CD4-positive, alpha-beta memory T cell (primary cell): ENCODE measurements at regions not wholly inside any gene's neighbourhood (a gene's known extent, or its start where the extent isn't known, plus 50 kb on each side); places are given as distances from the start of the nearest gene placed in this dataset.
"Not testable (repeated sequence)": the region's sequence is repeated elsewhere in the genome, so short reads cannot be mapped to it uniquely, and the experiment has no call there.

Experiments
- CTCF ChIA-PET: fragments of 350-600 bp; sonication (Branson Sonifier 250); formaldehyde crosslinking; loops from one replicate; lab custom pipeline; 2021; ENCODE audit warnings: inconsistent platforms; ENCODE audit not compliant: partially characterized antibody; lab: Charles Lee
- POLR2A ChIA-PET: fragments of 350-600 bp; sonication (Branson Sonifier 250); formaldehyde crosslinking; loops from one replicate; lab custom pipeline; 2021; ENCODE audit not compliant: partially characterized antibody; lab: Charles Lee
- DNase-seq, 5 donors: peaks; one replicate each; pipeline versions ENCODE4 v3.0.0 to v3.0.0-alpha.2; 2020 to 2022; ENCODE audit warnings: mixed read lengths in 1 of 5
- H3K27ac ChIP-seq: one replicate; pipeline ENCODE4 v1.7.0; 2013; ENCODE audit warnings: low read depth, low read length
- H3K27me3 ChIP-seq: 2 replicates; pipeline ENCODE4 v1.7.0; 2013; ENCODE audit warnings: mild to moderate bottlenecking, low read length, moderate library complexity; ENCODE audit not compliant: insufficient read depth
- H3K36me3 ChIP-seq: 2 replicates; pipeline ENCODE4 v1.7.0; 2013; ENCODE audit warnings: mild to moderate bottlenecking, low read length, moderate library complexity; ENCODE audit not compliant: insufficient read depth
- H3K4me1 ChIP-seq: 2 replicates; pipeline ENCODE4 v1.7.0; 2013; ENCODE audit warnings: mild to moderate bottlenecking, low read length, moderate library complexity; ENCODE audit not compliant: insufficient read depth
- H3K4me3 ChIP-seq, 2 donors: one replicate each; pipeline ENCODE4 v1.7.0; 2013; ENCODE audit warnings: low read length in 2 of 2, mild to moderate bottlenecking in 1 of 2
- H3K9me3 ChIP-seq, 2 donors: one replicate each; pipeline ENCODE4 v1.7.0; 2013; ENCODE audit warnings: low read length in 2 of 2, control low read depth in 1 of 2; ENCODE audit not compliant: control insufficient read depth in 1 of 2
- H3K27ac Mint-ChIP-seq, 7 donors: one replicate each; pipeline ENCODE4 v1.8.0; 2020 to 2021; ENCODE audit warnings: mixed read lengths in 7 of 7, mild to moderate bottlenecking in 6 of 7, inconsistent platforms in 3 of 7, moderate library complexity in 3 of 7
- H3K27me3 Mint-ChIP-seq, 2 donors: one replicate each; pipeline ENCODE4 v1.8.0; 2020 to 2021; ENCODE audit warnings: mixed read lengths in 2 of 2
- H3K36me3 Mint-ChIP-seq, 2 donors: one replicate each; pipeline ENCODE4 v1.8.0; 2020 to 2021; ENCODE audit warnings: mixed read lengths in 2 of 2, inconsistent platforms in 1 of 2, mild to moderate bottlenecking in 1 of 2
- H3K4me1 Mint-ChIP-seq, 4 donors: one replicate each; pipeline ENCODE4 v1.8.0; 2020 to 2021; ENCODE audit warnings: mixed read lengths in 4 of 4, mild to moderate bottlenecking in 1 of 4
- H3K4me3 Mint-ChIP-seq, 8 donors: one replicate each; pipeline ENCODE4 v1.8.0; 2020 to 2021; ENCODE audit warnings: mixed read lengths in 8 of 8, mild to moderate bottlenecking in 7 of 8, moderate library complexity in 6 of 8, inconsistent platforms in 3 of 8
- H3K9me3 Mint-ChIP-seq, 8 donors: one replicate each; pipeline ENCODE4 v1.8.0; 2020 to 2021; ENCODE audit warnings: mixed read lengths in 8 of 8, mild to moderate bottlenecking in 5 of 8, inconsistent platforms in 3 of 8, moderate library complexity in 1 of 8
- intact Hi-C: fragments of 100-400 bp; cut with micrococcal nuclease; formaldehyde crosslinking; loops from one replicate; pipeline ENCODE4 v1.15.1; 2023

DNA sequence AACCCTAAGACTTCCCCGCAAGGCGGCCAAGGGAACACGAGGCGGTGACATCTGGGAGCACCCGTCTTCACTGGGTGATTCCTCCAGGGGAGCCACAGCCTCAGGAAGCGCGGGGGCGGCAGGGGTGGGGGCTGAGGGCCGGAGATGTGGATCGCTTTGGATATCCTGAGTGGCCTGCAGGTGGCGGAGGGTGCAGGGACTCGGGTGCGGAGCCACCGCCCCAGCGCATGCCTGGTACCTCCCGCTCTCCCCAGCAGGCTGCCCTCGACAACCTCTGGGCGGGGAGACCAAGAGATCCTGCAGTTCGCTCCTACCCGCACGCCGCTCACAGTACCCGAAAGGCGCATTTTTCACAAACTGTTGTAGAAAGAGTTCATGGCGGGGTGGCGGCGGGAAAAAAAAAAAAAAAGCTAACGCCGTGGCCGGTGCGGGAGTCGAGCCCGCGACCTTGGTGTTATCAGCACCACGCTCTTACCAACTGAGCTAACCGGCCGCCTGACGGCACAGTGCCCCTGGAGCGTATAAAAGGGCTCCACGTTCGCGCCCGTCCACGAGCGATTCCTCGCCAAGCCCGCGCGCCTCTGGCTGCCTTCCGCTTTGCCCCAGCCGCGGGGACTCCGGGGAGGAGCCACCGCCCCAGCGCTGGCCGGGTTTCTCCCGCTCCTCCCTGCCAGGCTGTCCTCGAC is 124.7 kb upstream of the PRKX start:
- H3K4me1 ChIP-seq, H3K36me3 ChIP-seq, CTCF ChIA-PET, intact Hi-C loops, H3K27me3 Mint-ChIP-seq, H3K9me3 Mint-ChIP-seq, H3K9me3 ChIP-seq, H3K27ac Mint-ChIP-seq, DNase-seq, H3K27ac ChIP-seq, H3K27me3 ChIP-seq, H3K4me1 Mint-ChIP-seq, H3K4me3 Mint-ChIP-seq, POLR2A ChIA-PET, H3K36me3 Mint-ChIP-seq, H3K4me3 ChIP-seq: not testable (repeated sequence)

DNA sequence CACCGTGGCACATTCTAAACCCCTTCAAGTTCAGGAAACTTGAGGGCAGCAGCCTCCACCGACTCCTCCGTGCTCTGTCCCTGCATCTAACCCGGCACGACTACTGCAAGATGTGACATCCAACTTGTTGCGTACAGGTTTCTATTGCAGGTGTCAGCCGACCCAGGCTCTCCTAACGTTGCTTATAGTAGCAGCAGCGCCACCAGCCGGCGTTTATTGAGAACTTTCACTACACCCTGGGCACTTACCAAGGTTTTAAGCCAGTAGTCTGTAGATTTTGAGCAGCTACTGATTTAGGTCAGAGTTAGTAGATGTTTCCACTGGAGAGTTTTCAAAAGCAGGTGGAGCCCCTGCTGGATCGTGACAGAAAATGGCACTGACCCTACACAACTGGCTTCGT is 123.8 kb upstream of the PRKX start:
- CTCF ChIA-PET, POLR2A ChIA-PET: not testable (repeated sequence)

DNA sequence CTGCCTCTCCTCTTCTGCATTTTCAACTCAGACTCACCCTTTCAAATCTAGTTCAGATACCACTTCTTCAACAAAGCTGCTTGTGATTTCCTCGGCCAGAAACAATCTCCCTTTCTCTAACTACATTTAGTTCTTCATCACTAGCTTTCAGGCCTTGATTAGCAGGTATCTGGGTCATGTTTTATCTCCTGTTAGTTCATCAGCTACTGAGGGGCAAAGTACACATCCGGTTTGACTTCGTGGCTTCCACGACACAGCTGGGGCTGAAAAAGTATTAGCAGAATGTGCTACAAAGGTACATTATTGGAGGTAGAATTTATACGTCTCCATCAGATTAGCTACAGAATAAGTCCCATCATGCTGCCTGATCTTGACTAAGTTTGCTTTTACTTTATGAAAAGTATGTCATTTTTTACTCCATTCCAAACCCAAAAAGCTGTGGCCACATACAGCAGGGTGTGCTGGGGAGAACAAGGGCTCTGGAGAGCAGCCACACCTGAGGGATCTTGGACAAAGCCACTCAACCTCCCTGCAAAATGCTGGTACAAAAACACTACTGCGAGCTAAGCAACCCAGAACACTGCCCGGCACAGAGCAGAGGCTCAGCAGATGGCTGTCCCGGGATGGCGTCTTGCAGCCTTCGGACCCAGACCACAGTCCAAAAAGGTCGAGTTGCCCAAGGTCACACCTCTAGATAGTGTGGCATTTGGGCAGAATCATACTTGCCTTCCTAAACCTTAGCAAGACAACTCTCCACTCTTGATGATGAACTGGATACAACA is 120.5 kb upstream of the PRKX start:
- H3K27ac ChIP-seq, H3K4me3 ChIP-seq, H3K36me3 ChIP-seq, DNase-seq, H3K9me3 ChIP-seq, H3K27ac Mint-ChIP-seq, intact Hi-C loops, H3K9me3 Mint-ChIP-seq, POLR2A ChIA-PET, H3K27me3 ChIP-seq, H3K27me3 Mint-ChIP-seq, H3K4me3 Mint-ChIP-seq, H3K36me3 Mint-ChIP-seq, CTCF ChIA-PET, H3K4me1 ChIP-seq, H3K4me1 Mint-ChIP-seq: not testable (repeated sequence)

More for the DNA sequence above, 123.8 kb upstream of the PRKX start:
- H3K4me3 Mint-ChIP-seq, H3K27me3 ChIP-seq, H3K4me1 Mint-ChIP-seq, H3K4me3 ChIP-seq, H3K4me1 ChIP-seq, H3K9me3 ChIP-seq, H3K27ac ChIP-seq, H3K9me3 Mint-ChIP-seq, intact Hi-C loops, H3K27ac Mint-ChIP-seq, H3K27me3 Mint-ChIP-seq, H3K36me3 Mint-ChIP-seq, H3K36me3 ChIP-seq, DNase-seq: not testable (repeated sequence)

DNA sequence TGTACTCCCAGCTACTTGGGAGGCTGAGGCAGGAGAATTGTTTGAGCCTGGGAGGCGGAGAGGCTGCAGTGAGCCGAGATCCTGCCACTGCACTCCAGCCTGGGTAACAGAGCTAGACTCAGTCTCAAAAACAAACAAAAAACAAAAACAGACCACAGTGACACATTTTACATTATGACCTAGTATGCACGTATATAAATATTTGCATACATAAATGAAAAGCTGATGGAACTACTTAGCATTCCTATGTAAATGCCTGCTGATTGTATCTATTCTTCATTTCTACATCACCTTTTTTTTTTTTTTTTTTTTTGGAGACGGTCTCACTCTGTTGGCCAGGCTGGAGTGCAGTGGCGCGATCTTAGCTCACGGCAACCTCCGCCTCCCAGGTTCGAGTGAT is 116.6 kb upstream of the PRKX start:
- H3K9me3 ChIP-seq, H3K27ac ChIP-seq, H3K27ac Mint-ChIP-seq, H3K4me1 Mint-ChIP-seq, intact Hi-C loops, H3K27me3 Mint-ChIP-seq, H3K27me3 ChIP-seq, H3K4me3 ChIP-seq, CTCF ChIA-PET, H3K4me1 ChIP-seq, H3K9me3 Mint-ChIP-seq, H3K4me3 Mint-ChIP-seq, DNase-seq, H3K36me3 ChIP-seq, H3K36me3 Mint-ChIP-seq, POLR2A ChIA-PET: not testable (repeated sequence)

DNA sequence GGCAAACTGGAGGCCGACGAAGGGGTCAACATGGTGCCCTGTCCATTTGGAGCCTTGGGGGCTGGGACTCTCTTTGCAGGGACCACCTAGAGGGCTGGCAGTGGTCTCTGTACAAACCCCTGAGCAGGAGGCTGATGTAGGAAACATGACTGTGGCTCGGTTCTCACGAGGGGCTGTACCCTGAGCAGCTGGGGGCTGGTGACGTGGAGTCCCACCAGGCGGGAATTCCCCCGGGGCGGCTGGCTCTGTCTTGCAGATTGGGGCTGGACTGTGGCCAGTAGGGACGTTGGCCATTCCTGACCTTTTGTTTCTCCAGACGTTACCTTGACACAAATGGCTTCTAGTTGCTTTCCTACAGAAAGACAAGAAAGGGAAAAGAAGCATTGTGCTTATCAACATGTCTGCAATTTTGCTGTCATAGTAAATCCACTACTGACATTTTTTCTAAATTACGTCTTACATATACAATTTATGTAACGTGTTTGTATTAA is 115.6 kb upstream of the PRKX start:
- H3K4me1 Mint-ChIP-seq, H3K4me3 Mint-ChIP-seq, H3K4me3 ChIP-seq, H3K27ac Mint-ChIP-seq, H3K27me3 Mint-ChIP-seq, POLR2A ChIA-PET, DNase-seq, intact Hi-C loops, H3K4me1 ChIP-seq, H3K36me3 Mint-ChIP-seq, H3K9me3 Mint-ChIP-seq, H3K36me3 ChIP-seq, CTCF ChIA-PET, H3K27ac ChIP-seq, H3K9me3 ChIP-seq, H3K27me3 ChIP-seq: not testable (repeated sequence)

DNA sequence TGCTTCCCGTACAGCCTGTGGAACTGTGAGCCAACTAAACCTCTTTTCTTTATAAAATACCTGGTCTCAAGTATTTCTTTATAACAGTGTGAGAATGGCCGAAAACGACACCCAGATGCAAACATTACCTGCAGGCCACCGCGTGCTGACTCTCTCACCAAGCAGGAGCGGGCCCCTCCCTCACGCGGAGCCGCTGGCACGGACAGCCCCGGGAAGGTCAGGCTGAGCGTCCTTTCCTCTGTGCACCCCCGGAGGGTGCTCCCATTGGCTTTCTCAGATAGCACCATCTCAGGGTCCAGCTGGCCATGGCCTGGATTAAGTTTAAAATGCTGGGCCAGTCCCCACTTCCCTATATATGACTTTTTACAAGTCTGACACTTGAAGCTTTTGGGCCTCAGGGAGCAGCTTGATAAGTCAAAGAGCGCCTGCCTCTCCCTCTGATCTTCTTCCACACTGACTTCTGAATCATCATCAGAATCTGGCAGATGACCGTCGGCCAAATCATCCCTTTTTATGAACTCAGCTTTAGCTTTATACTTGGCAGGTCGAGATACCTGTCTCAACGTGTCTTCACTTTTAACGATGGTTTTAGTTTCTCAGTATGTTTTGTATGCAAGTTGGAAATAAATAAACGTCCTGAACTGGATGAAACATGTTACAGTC is 115.1 kb upstream of the PRKX start:
- H3K27me3 Mint-ChIP-seq, H3K36me3 ChIP-seq, H3K27ac Mint-ChIP-seq, H3K4me1 Mint-ChIP-seq, CTCF ChIA-PET, H3K4me3 ChIP-seq, H3K4me3 Mint-ChIP-seq, H3K4me1 ChIP-seq, H3K9me3 ChIP-seq, H3K27ac ChIP-seq, H3K9me3 Mint-ChIP-seq, H3K36me3 Mint-ChIP-seq, intact Hi-C loops, POLR2A ChIA-PET, DNase-seq, H3K27me3 ChIP-seq: not testable (repeated sequence)

DNA sequence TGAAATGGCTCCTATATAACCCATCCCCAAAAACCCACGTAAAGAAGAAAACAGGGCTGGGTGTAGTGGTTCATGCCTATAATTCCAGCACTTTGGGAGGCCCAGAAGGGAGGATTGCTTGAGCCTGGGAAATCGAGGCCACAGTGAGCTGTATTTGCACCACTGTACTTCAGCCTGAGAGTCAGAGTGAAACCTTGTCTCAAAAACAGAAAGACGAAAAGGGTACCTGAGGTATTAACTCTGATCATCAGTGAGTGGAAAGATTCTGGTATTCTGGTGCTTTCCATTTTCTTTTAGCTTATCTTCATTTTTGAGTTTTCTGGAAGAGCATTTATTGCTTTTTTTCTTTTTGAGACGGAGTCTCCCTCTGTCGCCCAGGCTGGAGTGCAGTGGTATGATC is 110.6 kb upstream of the PRKX start:
- intact Hi-C loops, H3K4me3 Mint-ChIP-seq, CTCF ChIA-PET, H3K27me3 ChIP-seq, H3K4me1 Mint-ChIP-seq, H3K4me3 ChIP-seq, H3K27ac ChIP-seq, H3K9me3 Mint-ChIP-seq, H3K9me3 ChIP-seq, H3K4me1 ChIP-seq, H3K27me3 Mint-ChIP-seq, H3K36me3 ChIP-seq, POLR2A ChIA-PET, DNase-seq, H3K27ac Mint-ChIP-seq: not testable (repeated sequence)
- H3K36me3 Mint-ChIP-seq, result peaks cover 16 to 19% of the 10 kb centered on the region in 2 donors
